Ovary (tissue), 7 donors: ENCODE measurements at regions not wholly inside any gene's neighbourhood (a gene's known extent, or its start where the extent isn't known, plus 50 kb on each side); places are given as distances from the start of the nearest gene placed in this dataset.
A peak's percentile ranks its signal among the peaks of the same experiment; 100 is the strongest.

Source experiments
- DNase-seq, 5 donors: peaks; one replicate each; pipeline ENCODE4 v3.0.0-alpha.2; 2019 to 2020
- H3K27ac ChIP-seq, 2 donors: fragments of 200-600 bp; one replicate each; pipeline versions ENCODE4 v1.5.1 to v1.8.0; 2019 to 2022
- H3K27me3 ChIP-seq: fragments of 200-600 bp; one replicate; pipeline ENCODE4 v1.8.0; 2022
- H3K36me3 ChIP-seq: fragments of 200-600 bp; sonication (generic); one replicate; pipeline ENCODE4 v1.5.1; 2019
- H3K4me1 ChIP-seq: one replicate; pipeline ENCODE4 v1.8.1; 2013; ENCODE audit warnings: mild to moderate bottlenecking, moderate library complexity; ENCODE audit not compliant: insufficient read depth
- H3K4me3 ChIP-seq: fragments of 200-600 bp; sonication (generic); one replicate; pipeline ENCODE4 v1.5.1; 2017
- H3K9me3 ChIP-seq, 2 donors: fragments of 200-600 bp in 1 of 2; sonication (generic) in 1 of 2; one replicate each; pipeline versions ENCODE4 v1.5.1 to v1.8.1; 2013 to 2019; ENCODE audit warnings: mild to moderate bottlenecking in 1 of 2, moderate library complexity in 1 of 2
- CTCF ChIP-seq, 3 donors: fragments of 450-650 bp in 2 of 3; fragments of 200-600 bp in 1 of 3; IDR thresholded peaks; one replicate each; pipeline versions ENCODE4 v1.5.1 to v1.8.0; 2016 to 2022; ENCODE audit warnings: antibody characterized with exemption in 3 of 3, mild to moderate bottlenecking in 1 of 3
- EP300 ChIP-seq: sonication (generic); formaldehyde crosslinking; IDR thresholded peaks from one replicate; pipeline ENCODE4 v1.6.1; 2017; ENCODE audit warnings: antibody characterized with exemption
- POLR2A ChIP-seq: fragments of 450-650 bp; IDR thresholded peaks from one replicate; pipeline ENCODE4 v1.6.1; 2017; ENCODE audit warnings: antibody characterized with exemption, mild to moderate bottlenecking, moderate library complexity
- WGBS, 3 donors: extraction: QIAGEN DNeasy Blood & Tissue Kit in 1 of 3; methylation state at CpG; one replicate each; pipeline versions ENCODE4 v1.1.5 to v1.1.7; 2013 to 2017; 5-methylcytosine and 5-hydroxymethylcytosine counted together
- intact Hi-C, 4 donors: fragments of 100-400 bp; cut with DNase I; formaldehyde crosslinking; loops; one replicate each; pipeline versions ENCODE4 v1.11.0 to v1.15.1; 2022 to 2023
- donor health status: DM: no; HTN: no; CAD: no; lungs with moderate emphysema.
- donor health status: DM: no; HTN: no; CAD: no.
- donor health status: Bipolar disorder and iron deficiency.
- donor health status: DM: no; HTN: no; CAD: no.
- donor health status: DM: yes; HTN: yes; CAD: no.

GRCh38 chr13:112183532-112184090 is 116.7 kb downstream of the SOX1 start:
- no peaks in the 10 kb centered on the region for H3K27me3 ChIP-seq
- no peak for DNase-seq
- H3K9me3 ChIP-seq: no peaks in the 10 kb centered on the region
- TF ChIP-seq EP300 (no peak), POLR2A (no peak), CTCF (IDR thresholded peaks at IDR 0.05) (no peak)
- H3K36me3 ChIP-seq: no peaks in the 10 kb centered on the region
- H3K4me3 ChIP-seq: no peak overlapping the region
- H3K27ac ChIP-seq: no peak overlapping the region
- H3K4me1 ChIP-seq: no peaks in the 10 kb centered on the region
- intact Hi-C loops: no loop called here
- 79 to 87% (median 84%) methylated on average over 24 of the region's 24 CpGs for WGBS, 3 donors

- Histone ChIP-seq H3K27ac (no peak overlapping the region), H3K4me1 (no peaks in the 10 kb centered on the region), H3K4me3 (no peak overlapping the region), H3K27me3 (no peaks in the 10 kb centered on the region), H3K36me3 (no peaks in the 10 kb centered on the region), H3K9me3 (no peaks in the 10 kb centered on the region)
- WGBS, 3 donors: 74 to 77% (median 76%) methylated on average over 14 of the region's 14 CpGs
- intact Hi-C loops: no loop called here
- peak in 1 of 5 donors; percentile 4 for DNase-seq
- TF ChIP-seq EP300 (no peak), CTCF (IDR thresholded peaks at IDR 0.05) (no peak), POLR2A (no peak)
Measured at GRCh38 chr13:112184261-112184660, 117.3 kb downstream of the SOX1 start.

GRCh38 chr13:112184851-112185371 is 118.0 kb downstream of the SOX1 start:
- Histone ChIP-seq H3K9me3 (no peaks in the 10 kb centered on the region), H3K27ac (no peak overlapping the region), H3K36me3 (no peaks in the 10 kb centered on the region), H3K4me1 (no peaks in the 10 kb centered on the region), H3K27me3 (no peaks in the 10 kb centered on the region), H3K4me3 (no peak overlapping the region)
- WGBS, 3 donors: 73 to 82% (median 79%) methylated on average over 15 of the region's 15 CpGs
- DNase-seq: no peak
- intact Hi-C loops: no loop called here
- TF ChIP-seq POLR2A: no peak
- TF ChIP-seq CTCF (IDR thresholded peaks at IDR 0.05): no peak
- TF ChIP-seq EP300: no peak

- TF ChIP-seq CTCF (IDR thresholded peaks at IDR 0.05) (no peak), EP300 (no peak), POLR2A (no peak)
- WGBS, 3 donors: 74 to 77% (median 76%) methylated on average over 9 of the region's 9 CpGs
- DNase-seq: no peak
Measured at GRCh38 chr13:112185466-112185865, 118.5 kb downstream of the SOX1 start.

More at GRCh38 chr13:112185466-112185865, 118.5 kb downstream of the SOX1 start:
- no peaks in the 10 kb centered on the region for H3K4me1 ChIP-seq
- no peaks in the 10 kb centered on the region for H3K36me3 ChIP-seq
- H3K27me3 ChIP-seq: no peaks in the 10 kb centered on the region
- intact Hi-C loops: no loop called here
- H3K27ac ChIP-seq: no peak overlapping the region
- no peak overlapping the region for H3K4me3 ChIP-seq
- no peaks in the 10 kb centered on the region for H3K9me3 ChIP-seq
